GM12873 (cell line): ENCODE measurements at regions not wholly inside any gene's neighbourhood (a gene's known extent, or its start where the extent isn't known, plus 50 kb on each side); places are given as distances from the start of the nearest gene placed in this dataset.

Experiments used
- CTCF ChIP-seq: IDR thresholded peaks from 2 replicates; pipeline ENCODE4 v1.5.1; 2012; ENCODE audit warnings: low read depth, mild to moderate bottlenecking, moderate library complexity, low read length, control low read depth; ENCODE audit not compliant: insufficient read depth; ENCODE audit errors: missing control alignments

GRCh38 chr10:91713461-91714072 is 80.7 kb upstream of the PPP1R3C start:
- TF ChIP-seq CTCF, result no peak

- no peak for TF ChIP-seq CTCF
Observed at GRCh38 chr10:91711885-91712680, 79.2 kb upstream of the PPP1R3C start.

- no peak for TF ChIP-seq CTCF
Observed at GRCh38 chr10:91709394-91709798, 76.5 kb upstream of the PPP1R3C start.

GRCh38 chr10:91708174-91708861 is 75.4 kb upstream of the PPP1R3C start:
- TF ChIP-seq CTCF, result no peak

- TF ChIP-seq CTCF, result no peak
Observed at GRCh38 chr10:91707236-91707635, 74.4 kb upstream of the PPP1R3C start.

- TF ChIP-seq CTCF, result no peak
Observed at GRCh38 chr10:91705948-91706670, 73.2 kb upstream of the PPP1R3C start.

GRCh38 chr10:91702620-91703019 is 69.7 kb upstream of the PPP1R3C start:
- TF ChIP-seq CTCF, result no peak
